ENCODE measurements at regions not wholly inside any gene's neighbourhood (a gene's known extent, or its start where the extent isn't known, plus 50 kb on each side); places are given as distances from the start of the nearest gene placed in this dataset.

DNA sequence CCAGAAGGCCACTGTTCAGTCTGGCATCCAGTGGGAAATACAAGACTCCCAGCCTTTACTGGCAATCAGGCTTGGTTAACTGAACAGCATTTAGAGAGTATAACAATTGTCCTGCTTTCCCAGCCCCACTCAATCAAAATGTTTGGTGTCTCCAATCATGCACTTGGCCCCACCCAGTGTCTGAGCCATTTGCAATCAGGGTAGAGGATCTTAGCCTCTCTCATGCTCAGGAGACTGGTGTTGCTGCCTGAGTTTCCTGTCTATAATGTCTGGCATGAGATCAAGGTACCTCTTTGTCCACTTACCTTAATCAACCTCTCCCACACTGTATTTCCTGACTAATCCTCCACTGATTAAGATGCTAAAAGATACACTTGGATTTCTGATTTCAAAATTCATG lies 290.2 kb upstream of the GHITM start:
- TF ChIP-seq, protein P1, sequence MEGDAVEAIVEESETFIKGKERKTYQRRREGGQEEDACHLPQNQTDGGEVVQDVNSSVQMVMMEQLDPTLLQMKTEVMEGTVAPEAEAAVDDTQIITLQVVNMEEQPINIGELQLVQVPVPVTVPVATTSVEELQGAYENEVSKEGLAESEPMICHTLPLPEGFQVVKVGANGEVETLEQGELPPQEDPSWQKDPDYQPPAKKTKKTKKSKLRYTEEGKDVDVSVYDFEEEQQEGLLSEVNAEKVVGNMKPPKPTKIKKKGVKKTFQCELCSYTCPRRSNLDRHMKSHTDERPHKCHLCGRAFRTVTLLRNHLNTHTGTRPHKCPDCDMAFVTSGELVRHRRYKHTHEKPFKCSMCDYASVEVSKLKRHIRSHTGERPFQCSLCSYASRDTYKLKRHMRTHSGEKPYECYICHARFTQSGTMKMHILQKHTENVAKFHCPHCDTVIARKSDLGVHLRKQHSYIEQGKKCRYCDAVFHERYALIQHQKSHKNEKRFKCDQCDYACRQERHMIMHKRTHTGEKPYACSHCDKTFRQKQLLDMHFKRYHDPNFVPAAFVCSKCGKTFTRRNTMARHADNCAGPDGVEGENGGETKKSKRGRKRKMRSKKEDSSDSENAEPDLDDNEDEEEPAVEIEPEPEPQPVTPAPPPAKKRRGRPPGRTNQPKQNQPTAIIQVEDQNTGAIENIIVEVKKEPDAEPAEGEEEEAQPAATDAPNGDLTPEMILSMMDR (IDR thresholded peaks at IDR 0.05) = no peak
- no peak for TF ChIP-seq POLR2A (IDR thresholded peaks at IDR 0.05)

All from thyroid gland (tissue), 4 donors.